GM13977 (cell line): ENCODE measurements at regions not wholly inside any gene's neighbourhood (a gene's known extent, or its start where the extent isn't known, plus 50 kb on each side); places are given as distances from the start of the nearest gene placed in this dataset.
"Not testable (repeated sequence)": the region's sequence is repeated elsewhere in the genome, so short reads cannot be mapped to it uniquely, and the experiment has no call there.

Experiments
- DNase-seq: peaks from one replicate; pipeline ENCODE4 v3.0.0; 2012; ENCODE audit warnings: low spot score
- CTCF ChIP-seq: IDR thresholded peaks from 2 replicates; pipeline ENCODE4 v1.5.1; 2012; ENCODE audit warnings: mild to moderate bottlenecking, control low read depth; ENCODE audit not compliant: insufficient read depth; ENCODE audit errors: extremely low read depth, missing control alignments
- in situ Hi-C: fragments of 300-500 bp; cut with MboI; formaldehyde crosslinking; loops from one replicate; pipeline ENCODE4 v1.12.0; 2022; ENCODE audit warnings: low sequenced_read_pairs, low pct_unique_long_range_greater_than_20kb, mixed read lengths, inconsistent platforms; ENCODE audit not compliant: unreplicated experiment

- in situ Hi-C loops = no loop called here
- no peak for TF ChIP-seq CTCF
- no peak for DNase-seq
Observed at GRCh38 chr2:51782921-51783765, 751.2 kb upstream of the NRXN1 start.

GRCh38 chr2:51781691-51782090 is 749.8 kb upstream of the NRXN1 start:
- in situ Hi-C loops = no loop called here
- DNase-seq = no peak
- TF ChIP-seq CTCF = no peak

GRCh38 chr2:51780353-51780752 is 748.4 kb upstream of the NRXN1 start:
- in situ Hi-C loops = no loop called here
- DNase-seq = no peak
- TF ChIP-seq CTCF = no peak

- in situ Hi-C loops, DNase-seq: not testable (repeated sequence)
Observed at GRCh38 chr2:51779723-51780122, 747.8 kb upstream of the NRXN1 start.

- TF ChIP-seq CTCF = no peak
- DNase-seq = no peak
- in situ Hi-C loops = no loop called here
Observed at GRCh38 chr2:51778806-51779205, 746.9 kb upstream of the NRXN1 start.

GRCh38 chr2:51774606-51775005 is 742.7 kb upstream of the NRXN1 start:
- in situ Hi-C loops, DNase-seq: not testable (repeated sequence)

GRCh38 chr2:51760441-51760840 is 728.5 kb upstream of the NRXN1 start:
- in situ Hi-C loops = no loop called here
- DNase-seq = no peak
- no peak for TF ChIP-seq CTCF

GRCh38 chr2:51758081-51758480 is 726.1 kb upstream of the NRXN1 start:
- no peak for DNase-seq
- in situ Hi-C loops = no loop called here
- no peak for TF ChIP-seq CTCF
